K562 (cell line): ENCODE measurements at regions not wholly inside any gene's neighbourhood (a gene's known extent, or its start where the extent isn't known, plus 50 kb on each side); places are given as distances from the start of the nearest gene placed in this dataset.

Experiments used
- ATAC-seq: fragments of 200-7000 bp; cut with Tn5 transposase; 3 replicates; pipeline ENCODE4 v1.9.1; 2020; ENCODE audit warnings: moderate library complexity
- BruUV-seq: library from RNA; stranded (reverse); fragments of 400-500 nt; replicated peaks from 2 replicates; lab custom pipeline; 2021; lab: Mats Ljungman, UMichigan
- CTCF ChIA-PET: fragments of 300-600 bp; formaldehyde crosslinking; extraction: SDS; loops from one replicate; lab custom pipeline; 2021; ENCODE audit warnings: low intra/inter-chr PET ratio; lab: Yijun Ruan, JAX
- POLR2A ChIA-PET: fragments of 300-600, 350-650 bp; sonication (Branson Sonifier 250); formaldehyde crosslinking; extraction: SDS; loops from one replicate; lab custom pipeline; 2021; ENCODE audit warnings: antibody characterized with exemption, inconsistent platforms; lab: Yijun Ruan, JAX
- DNase-seq, 4 experiments: peaks; one replicate each; pipeline versions ENCODE4 v3.0.0 to v3.0.0-alpha.2; 2011 to 2018; ENCODE audit warnings: low spot score in 3 of 4, mixed read lengths in 3 of 4; ENCODE audit errors: extremely low read depth in 1 of 4
- FAIRE-seq: peaks from 2 replicates; lab custom pipeline; 2011; peaks lifted over from hg19 to GRCh38; lab: Jason Lieb, UNC
- H2AFZ ChIP-seq: 2 replicates; pipeline ENCODE4 v1.6.0; 2011; ENCODE audit warnings: low read depth, low read length, control low read depth, inconsistent platforms
- H3K27ac ChIP-seq: fragments of 200-600 bp; 3 replicates; pipeline ENCODE4 v1.8.0; 2011; ENCODE audit warnings: low read depth, mild to moderate bottlenecking, control low read depth, inconsistent platforms, low read length, moderate library complexity, mixed read lengths; ENCODE audit errors: extremely low read depth
- H3K27me3 ChIP-seq, 2 experiments: fragments of 300-600 bp in 1 of 2; 2 replicates in 1 of 2; 3 replicates in 1 of 2; pipeline versions ENCODE4 v1.6.0 to v1.8.0; 2011; ENCODE audit warnings: inconsistent platforms in 2 of 2, low read length in 2 of 2, mild to moderate bottlenecking in 1 of 2, mixed read lengths in 1 of 2, moderate library complexity in 1 of 2; ENCODE audit not compliant: control insufficient read depth in 2 of 2, insufficient read depth in 2 of 2
- H3K36me3 ChIP-seq: fragments of 300-600 bp; 3 replicates; pipeline ENCODE4 v1.8.0; 2011; ENCODE audit warnings: mild to moderate bottlenecking, low read length, inconsistent platforms; ENCODE audit not compliant: control insufficient read depth, insufficient read depth
- H3K4me1 ChIP-seq, 2 experiments: fragments of 200-600 bp in 1 of 2; replicated peaks in 1 of 2; 2 replicates in 1 of 2; 3 replicates in 1 of 2; pipeline versions ENCODE4 v1.5.1 to v1.8.0; 2011; ENCODE audit warnings: inconsistent platforms in 2 of 2, low read length in 2 of 2, mild to moderate bottlenecking in 1 of 2, mixed read lengths in 1 of 2, moderate library complexity in 1 of 2; ENCODE audit not compliant: control insufficient read depth in 2 of 2, insufficient read depth in 2 of 2
- H3K4me2 ChIP-seq: 2 replicates; pipeline ENCODE4 v1.6.1; 2011; ENCODE audit warnings: low read length, control low read depth, inconsistent platforms, mixed read lengths; ENCODE audit not compliant: insufficient read depth
- H3K4me3 ChIP-seq: fragments of 200-600 bp; sonication (generic), shearing (Covaris generic); 2 replicates; pipeline ENCODE4 v1.5.1; 2016; ENCODE audit warnings: control low read depth, inconsistent platforms
- H3K79me2 ChIP-seq: fragments of 200-600 bp; 3 replicates; pipeline ENCODE4 v1.8.0; 2011; ENCODE audit warnings: low read length, inconsistent platforms; ENCODE audit not compliant: control insufficient read depth, insufficient read depth
- H3K9ac ChIP-seq, 2 experiments: 2 replicates each; pipeline versions ENCODE4 v1.6.0 to v1.6.1; 2011; ENCODE audit warnings: low read depth in 2 of 2, low read length in 2 of 2, control low read depth in 1 of 2, inconsistent platforms in 1 of 2, mild to moderate bottlenecking in 1 of 2, mixed read lengths in 1 of 2; ENCODE audit not compliant: insufficient read depth in 1 of 2
- H3K9me1 ChIP-seq: one replicate; pipeline ENCODE4 v1.6.0; 2011; ENCODE audit warnings: inconsistent platforms, mild to moderate bottlenecking, low read length, moderate library complexity; ENCODE audit not compliant: control insufficient read depth, insufficient read depth
- H3K9me3 ChIP-seq: replicated peaks from 2 replicates; pipeline ENCODE4 v1.5.1; 2011; ENCODE audit warnings: low read depth, low read length, inconsistent platforms; ENCODE audit not compliant: control insufficient read depth, insufficient read depth
- H4K20me1 ChIP-seq: replicated peaks from 2 replicates; pipeline ENCODE4 v1.6.1; 2011; ENCODE audit warnings: low read length, inconsistent platforms, mixed read lengths; ENCODE audit not compliant: control insufficient read depth, insufficient read depth
- CHD7 ChIP-seq: fragments of 200-600 bp; sonication (generic); IDR thresholded peaks from one replicate; pipeline ENCODE4 v1.6.1; 2012; ENCODE audit warnings: mild to moderate bottlenecking, low read depth, low read length, inconsistent platforms
- GATAD2B ChIP-seq: fragments of 450-650 bp; IDR thresholded peaks from 2 replicates; pipeline ENCODE4 v1.6.1; 2017; ENCODE audit warnings: mild to moderate bottlenecking, borderline replicate concordance
- POLR3G ChIP-seq: IDR thresholded peaks from 2 replicates; pipeline ENCODE4 v1.6.1; 2011; ENCODE audit not compliant: insufficient read length, insufficient replicate concordance; ENCODE audit errors: extremely low read depth
- WGBS: fragments of 100-300 bp; shearing (Covaris generic); methylation state at CpG from one replicate; pipeline ENCODE4 v1.1.6; 2016; ENCODE audit warnings: low coverage, mixed read lengths; ENCODE audit not compliant: insufficient coverage; ENCODE audit errors: missing lambda C conversion rate; 5-methylcytosine and 5-hydroxymethylcytosine counted together
- in situ Hi-C: fragments of 300-500 bp; cut with MboI; formaldehyde crosslinking; loops from 4 replicates; pipeline ENCODE4 v1.15.0; 2018; ENCODE audit warnings: inconsistent platforms, mixed read lengths
- intact Hi-C: fragments of 100-400 bp; cut with micrococcal nuclease; formaldehyde crosslinking; loops from 2 replicates; pipeline ENCODE4 v1.14.2; 2022

- DNase-seq (no peak), FAIRE-seq (no peak), ATAC-seq (no peak)
- H3K9ac ChIP-seq = no peak overlapping the region
- H3K36me3 ChIP-seq = no peaks in the 10 kb centered on the region
- intact Hi-C loops = no loop called here
- TF ChIP-seq GATAD2B = no peak
- no peak for TF ChIP-seq POLR3G
- TF ChIP-seq CHD7 = no peak
- H3K4me2 ChIP-seq = no peak overlapping the region
- no peaks in the 10 kb centered on the region for H3K79me2 ChIP-seq
- no peaks in the 10 kb centered on the region for H3K9me3 ChIP-seq
- no TSS peak for BruUV-seq
- ChIA-PET POLR2A (no interaction called here), CTCF (no interaction called here)
- no peak overlapping the region for H2AFZ ChIP-seq
- no peak overlapping the region for H3K4me3 ChIP-seq
- H3K4me1 ChIP-seq = no peaks in the 10 kb centered on the region
- in situ Hi-C loops = no loop called here
- 0% methylated on average over 3 of the region's 3 CpGs for WGBS
- no peak overlapping the region for H3K27ac ChIP-seq
- no peaks in the 10 kb centered on the region for H3K9me1 ChIP-seq
- no peaks in the 10 kb centered on the region for H4K20me1 ChIP-seq
- H3K27me3 ChIP-seq = no peaks in the 10 kb centered on the region
Observed at GRCh38 chr2:223508372-223508771, 93.8 kb downstream of the SCG2 start.
